B cell (primary cell): ENCODE measurements at regions not wholly inside any gene's neighbourhood (a gene's known extent, or its start where the extent isn't known, plus 50 kb on each side); places are given as distances from the start of the nearest gene placed in this dataset.

Experiments
- ATAC-seq: fragments of 200-7000 bp; cut with Tn5 transposase; one replicate; pipeline ENCODE4 v1.10.0; 2021; ENCODE audit warnings: low read depth, mild to moderate bottlenecking, moderate number of reproducible peaks, moderate library complexity
- CTCF ChIA-PET: fragments of 350-600 bp; sonication (Branson Sonifier 250); formaldehyde crosslinking; loops from one replicate; lab custom pipeline; 2021; ENCODE audit warnings: antibody characterized with exemption, inconsistent platforms; lab: Charles Lee
- POLR2A ChIA-PET: fragments of 350-600 bp; sonication (Branson Sonifier 250); formaldehyde crosslinking; loops from one replicate; lab custom pipeline; 2021; ENCODE audit warnings: antibody characterized with exemption; lab: Charles Lee
- DNase-seq: peaks from one replicate; pipeline ENCODE4 v3.0.0; 2013
- H2AFZ ChIP-seq: 2 replicates; pipeline ENCODE4 v1.6.1; 2012; ENCODE audit warnings: mild to moderate bottlenecking, low read depth, low read length; ENCODE audit not compliant: insufficient read depth, poor library complexity, severe bottlenecking
- H3K27ac ChIP-seq, 2 donors: 1 replicate in 1 of 2; 2 replicates in 1 of 2; pipeline ENCODE4 v1.5.1; 2012 to 2013; ENCODE audit warnings: low read length in 2 of 2, mild to moderate bottlenecking in 2 of 2, moderate library complexity in 1 of 2
- H3K27me3 ChIP-seq, 4 experiments: fragments of 200-600 bp in 1 of 4; sonication (generic) in 1 of 4; replicated peaks in 1 of 4; 1 replicate in 2 of 4; 2 replicates in 2 of 4; pipeline versions ENCODE4 v1.6.1 to v1.7.0; 2013 to 2016; ENCODE audit warnings: low read length in 3 of 4, mild to moderate bottlenecking in 2 of 4, mixed read lengths in 1 of 4, moderate library complexity in 1 of 4; ENCODE audit not compliant: insufficient read depth in 4 of 4, control insufficient read depth in 3 of 4; ENCODE audit errors: control extremely low read depth in 1 of 4
- H3K36me3 ChIP-seq, 2 experiments: replicated peaks in 1 of 2; 1 replicate in 1 of 2; 2 replicates in 1 of 2; pipeline versions ENCODE4 v1.6.1 to v1.7.1; 2013; ENCODE audit warnings: low read length in 1 of 2; ENCODE audit not compliant: insufficient read depth in 2 of 2, control insufficient read depth in 1 of 2; ENCODE audit errors: control extremely low read depth in 1 of 2, extremely low read depth in 1 of 2
- H3K4me1 ChIP-seq, 2 donors: fragments of 200-600 bp in 1 of 2; sonication (generic) in 1 of 2; 1 replicate in 1 of 2; 2 replicates in 1 of 2; pipeline versions ENCODE4 v1.5.1 to v1.6.1; 2013 to 2017; ENCODE audit warnings: low read length in 2 of 2; ENCODE audit not compliant: control insufficient read depth in 2 of 2, insufficient read depth in 2 of 2
- H3K4me2 ChIP-seq: replicated peaks from 2 replicates; pipeline ENCODE3; 2012; ENCODE audit warnings: mild to moderate bottlenecking, low read depth, low read length; ENCODE audit not compliant: poor library complexity, severe bottlenecking
- H3K4me3 ChIP-seq, 5 experiments: fragments of 200-600 bp in 1 of 5; sonication (generic) in 1 of 5; 1 replicate in 3 of 5; 2 replicates in 2 of 5; pipeline versions ENCODE4 v1.5.1 to v1.7.0; 2011 to 2016; ENCODE audit warnings: low read length in 4 of 5, mild to moderate bottlenecking in 4 of 5, low read depth in 2 of 5, control low read depth in 1 of 5, moderate library complexity in 1 of 5; ENCODE audit not compliant: insufficient read depth in 1 of 5; ENCODE audit errors: control extremely low read depth in 1 of 5, extremely low read depth in 1 of 5
- H3K79me2 ChIP-seq: fragments of 200-600 bp; sonication (generic); one replicate; pipeline ENCODE4 v1.6.0; 2016; ENCODE audit warnings: low read length; ENCODE audit not compliant: control insufficient read depth, insufficient read depth
- H3K9ac ChIP-seq: fragments of 200-600 bp; sonication (generic); 2 replicates; pipeline ENCODE4 v1.6.1; 2017; ENCODE audit warnings: mild to moderate bottlenecking, low read length, moderate library complexity
- H3K9me3 ChIP-seq, 3 donors: one replicate each; pipeline versions ENCODE4 v1.6.1 to v1.7.1; 2013; ENCODE audit warnings: low read length in 2 of 3; ENCODE audit not compliant: control insufficient read depth in 2 of 3, insufficient read depth in 1 of 3; ENCODE audit errors: control extremely low read depth in 1 of 3
- H4K20me1 ChIP-seq: 2 replicates; pipeline ENCODE4 v1.6.0; 2012; ENCODE audit warnings: mild to moderate bottlenecking, low read length; ENCODE audit not compliant: insufficient read depth, control insufficient read depth, poor library complexity, severe bottlenecking
- H3K27ac Mint-ChIP-seq: one replicate; pipeline ENCODE4 v1.8.0; 2021; ENCODE audit warnings: mixed read lengths
- H3K27me3 Mint-ChIP-seq: one replicate; pipeline ENCODE4 v1.8.0; 2021; ENCODE audit warnings: mixed read lengths
- H3K4me1 Mint-ChIP-seq: one replicate; pipeline ENCODE4 v1.8.0; 2021; ENCODE audit warnings: mixed read lengths
- H3K4me3 Mint-ChIP-seq: one replicate; pipeline ENCODE4 v1.8.0; 2021; ENCODE audit warnings: mixed read lengths
- H3K9me3 Mint-ChIP-seq: one replicate; pipeline ENCODE4 v1.8.0; 2022; ENCODE audit warnings: mixed read lengths; ENCODE audit not compliant: insufficient read depth
- CTCF ChIP-seq: fragments of 200-600 bp; IDR thresholded peaks from one replicate; pipeline ENCODE4 v1.8.0; 2022; ENCODE audit warnings: antibody characterized with exemption, mild to moderate bottlenecking
- EZH2 ChIP-seq: IDR thresholded peaks from 2 replicates; pipeline ENCODE4 v1.6.1; 2012; ENCODE audit warnings: borderline replicate concordance, low read depth, mild to moderate bottlenecking, moderate library complexity, low read length; ENCODE audit not compliant: insufficient read depth, poor library complexity, severe bottlenecking
- WGBS: methylation state at CpG from one replicate; pipeline ENCODE4 v1.1.5; 2013; ENCODE audit warnings: missing lambda C conversion rate; ENCODE audit not compliant: insufficient coverage; 5-methylcytosine and 5-hydroxymethylcytosine counted together
- intact Hi-C: fragments of 100-400 bp; cut with micrococcal nuclease; formaldehyde crosslinking; loops from one replicate; pipeline ENCODE4 v1.10.0; 2022

GRCh38 chr6:119557239-119557638, 207.7 kb upstream of the MAN1A1 start:
- ChIA-PET POLR2A (no interaction called here), CTCF (no interaction called here)
- H3K4me1 ChIP-seq: no peaks in the 10 kb centered on the region
- H3K4me3 Mint-ChIP-seq: no peak overlapping the region
- H3K9me3 ChIP-seq: peaks cover 0 to 3% (median 0%) of the 10 kb centered on the region in 3 donors
- intact Hi-C loops: no loop called here
- no peaks in the 10 kb centered on the region for H3K36me3 ChIP-seq
- no peaks in the 10 kb centered on the region for H3K27me3 ChIP-seq
- H3K27ac ChIP-seq: no peak overlapping the region
- 100% methylated on average over 1 of the region's 5 CpGs for WGBS
- no peaks in the 10 kb centered on the region for H4K20me1 ChIP-seq
- no peak for ATAC-seq
- H3K4me3 ChIP-seq: no peak overlapping the region
- no peak for DNase-seq
- H3K9me3 Mint-ChIP-seq: peaks cover 3% of the 10 kb centered on the region
- H3K27me3 Mint-ChIP-seq: no peaks in the 10 kb centered on the region
- H3K79me2 ChIP-seq: no peaks in the 10 kb centered on the region
- no peak overlapping the region for H3K9ac ChIP-seq
- no peak for TF ChIP-seq CTCF
- TF ChIP-seq EZH2: no peak
- H3K4me2 ChIP-seq: no peak overlapping the region
- H3K27ac Mint-ChIP-seq: no peak overlapping the region
- H2AFZ ChIP-seq: no peak overlapping the region
- H3K4me1 Mint-ChIP-seq: no peaks in the 10 kb centered on the region

GRCh38 chr6:119552021-119552420, 202.5 kb upstream of the MAN1A1 start:
- H3K9me3 ChIP-seq: peaks cover 0 to 3% (median 0%) of the 10 kb centered on the region in 3 donors
- Mint-ChIP-seq H3K27ac (no peak overlapping the region), H3K4me3 (no peak overlapping the region), H3K4me1 (no peaks in the 10 kb centered on the region), H3K9me3 (peaks cover 3% of the 10 kb centered on the region), H3K27me3 (no peaks in the 10 kb centered on the region)
- H3K4me2 ChIP-seq: no peak overlapping the region
- intact Hi-C loops: no loop called here
- H3K9ac ChIP-seq: no peak overlapping the region
- ChIA-PET CTCF (no interaction called here), POLR2A (no interaction called here)
- ATAC-seq: no peak
- H3K4me1 ChIP-seq: no peaks in the 10 kb centered on the region
- no CpG with 5 or more reads among the region's 1 CpG for WGBS
- DNase-seq: no peak
- H3K27ac ChIP-seq: no peak overlapping the region
- no peaks in the 10 kb centered on the region for H3K27me3 ChIP-seq
- no peaks in the 10 kb centered on the region for H4K20me1 ChIP-seq
- no peak for TF ChIP-seq CTCF
- TF ChIP-seq EZH2: no peak
- no peaks in the 10 kb centered on the region for H3K79me2 ChIP-seq
- H3K36me3 ChIP-seq: no peaks in the 10 kb centered on the region
- no peak overlapping the region for H2AFZ ChIP-seq
- no peak overlapping the region for H3K4me3 ChIP-seq
